GM10266 (cell line): ENCODE measurements at regions not wholly inside any gene's neighbourhood (a gene's known extent, or its start where the extent isn't known, plus 50 kb on each side); places are given as distances from the start of the nearest gene placed in this dataset.

ENCODE experiments used
- DNase-seq: peaks from one replicate; pipeline ENCODE4 v3.0.0; 2012; ENCODE audit errors: extremely low spot score
- TF ChIP-seq, protein P1 (sequence below): IDR thresholded peaks from 2 replicates; pipeline ENCODE4 v1.5.1; 2012; ENCODE audit warnings: mild to moderate bottlenecking, low read depth; ENCODE audit not compliant: control insufficient read depth, insufficient read depth; ENCODE audit errors: missing control alignments

DNA sequence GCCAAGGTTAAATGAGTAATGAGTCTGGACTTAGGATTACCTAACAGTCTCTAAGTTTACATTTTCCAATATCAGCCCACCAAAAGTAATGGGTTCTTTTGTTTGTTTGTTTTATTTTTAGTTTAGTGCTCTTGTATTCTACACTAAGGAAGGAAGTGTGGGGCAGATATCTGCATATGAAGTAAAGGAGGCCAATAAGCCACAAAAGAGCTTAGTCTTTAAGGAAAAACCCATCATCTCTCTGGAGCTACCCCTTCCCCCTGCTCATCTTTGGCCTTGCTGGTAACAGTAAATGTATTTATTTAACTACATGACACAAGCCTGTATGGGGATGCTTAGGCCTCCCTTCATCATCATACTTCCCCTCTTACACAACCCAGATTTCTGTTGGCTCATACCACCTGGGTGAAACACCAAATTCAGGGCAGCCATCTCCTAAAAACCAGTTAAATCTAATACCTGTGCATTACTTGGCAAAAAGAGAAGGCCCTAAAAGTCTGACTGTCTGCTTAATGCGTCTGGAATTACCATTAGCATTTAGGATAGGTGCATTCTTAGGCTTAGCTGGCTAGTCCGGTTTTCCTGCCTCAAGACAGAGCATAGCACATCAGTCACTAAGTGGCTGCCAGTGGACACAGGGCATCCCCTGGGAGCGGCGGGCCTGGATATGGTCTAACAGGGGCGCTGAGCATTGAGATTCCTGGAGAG, 96.8 kb upstream of the ADGRL2 start:
- TF ChIP-seq, protein P1, sequence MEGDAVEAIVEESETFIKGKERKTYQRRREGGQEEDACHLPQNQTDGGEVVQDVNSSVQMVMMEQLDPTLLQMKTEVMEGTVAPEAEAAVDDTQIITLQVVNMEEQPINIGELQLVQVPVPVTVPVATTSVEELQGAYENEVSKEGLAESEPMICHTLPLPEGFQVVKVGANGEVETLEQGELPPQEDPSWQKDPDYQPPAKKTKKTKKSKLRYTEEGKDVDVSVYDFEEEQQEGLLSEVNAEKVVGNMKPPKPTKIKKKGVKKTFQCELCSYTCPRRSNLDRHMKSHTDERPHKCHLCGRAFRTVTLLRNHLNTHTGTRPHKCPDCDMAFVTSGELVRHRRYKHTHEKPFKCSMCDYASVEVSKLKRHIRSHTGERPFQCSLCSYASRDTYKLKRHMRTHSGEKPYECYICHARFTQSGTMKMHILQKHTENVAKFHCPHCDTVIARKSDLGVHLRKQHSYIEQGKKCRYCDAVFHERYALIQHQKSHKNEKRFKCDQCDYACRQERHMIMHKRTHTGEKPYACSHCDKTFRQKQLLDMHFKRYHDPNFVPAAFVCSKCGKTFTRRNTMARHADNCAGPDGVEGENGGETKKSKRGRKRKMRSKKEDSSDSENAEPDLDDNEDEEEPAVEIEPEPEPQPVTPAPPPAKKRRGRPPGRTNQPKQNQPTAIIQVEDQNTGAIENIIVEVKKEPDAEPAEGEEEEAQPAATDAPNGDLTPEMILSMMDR, result no peak

DNA sequence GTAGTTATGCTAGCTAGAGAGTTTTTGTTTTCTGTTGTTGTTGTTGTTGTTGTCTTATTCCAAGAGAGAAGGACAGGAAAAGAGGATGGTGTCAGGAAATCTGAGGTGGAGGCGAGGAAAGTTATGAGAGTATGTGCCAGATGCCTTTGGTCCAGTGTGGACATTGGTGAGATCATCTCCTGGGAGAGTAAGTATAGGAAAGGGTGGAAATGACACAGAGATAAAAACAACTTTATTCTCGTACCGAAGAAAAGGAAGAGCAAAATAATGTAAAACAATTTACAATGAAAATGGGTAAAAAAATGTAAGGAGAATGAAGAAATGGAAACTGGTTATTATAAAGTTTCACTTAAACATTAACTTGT, 97.4 kb upstream of the ADGRL2 start:
- DNase-seq, result no peak
- TF ChIP-seq, protein P1, result no peak

More for the DNA sequence above, 96.8 kb upstream of the ADGRL2 start:
- DNase-seq, result no peak

DNA sequence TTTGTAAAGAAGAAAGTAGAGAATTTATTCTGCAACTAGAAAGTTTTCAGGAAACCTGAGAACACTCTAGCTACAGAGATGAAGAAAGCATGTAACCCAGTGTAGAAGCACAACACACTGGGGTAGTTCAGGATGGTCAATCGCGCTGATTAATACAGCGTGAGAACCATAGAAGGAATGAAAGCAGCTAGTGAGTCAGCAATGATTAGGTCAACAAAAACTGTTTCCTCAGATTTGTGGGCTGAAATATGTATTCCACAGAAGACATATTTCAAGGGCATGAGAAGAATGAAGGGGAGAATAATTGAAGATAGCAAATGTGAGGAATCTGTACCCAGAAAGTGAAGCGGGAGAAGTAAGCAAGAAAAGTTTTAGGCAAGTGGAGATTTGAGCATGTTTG, 97.8 kb upstream of the ADGRL2 start:
- TF ChIP-seq, protein P1, result no peak
- no peak for DNase-seq

- TF ChIP-seq, protein P1, result no peak
- DNase-seq, result no peak
These were observed 98.5 kb upstream of the ADGRL2 start for GRCh38 chr1:81702079-81702715.

DNA sequence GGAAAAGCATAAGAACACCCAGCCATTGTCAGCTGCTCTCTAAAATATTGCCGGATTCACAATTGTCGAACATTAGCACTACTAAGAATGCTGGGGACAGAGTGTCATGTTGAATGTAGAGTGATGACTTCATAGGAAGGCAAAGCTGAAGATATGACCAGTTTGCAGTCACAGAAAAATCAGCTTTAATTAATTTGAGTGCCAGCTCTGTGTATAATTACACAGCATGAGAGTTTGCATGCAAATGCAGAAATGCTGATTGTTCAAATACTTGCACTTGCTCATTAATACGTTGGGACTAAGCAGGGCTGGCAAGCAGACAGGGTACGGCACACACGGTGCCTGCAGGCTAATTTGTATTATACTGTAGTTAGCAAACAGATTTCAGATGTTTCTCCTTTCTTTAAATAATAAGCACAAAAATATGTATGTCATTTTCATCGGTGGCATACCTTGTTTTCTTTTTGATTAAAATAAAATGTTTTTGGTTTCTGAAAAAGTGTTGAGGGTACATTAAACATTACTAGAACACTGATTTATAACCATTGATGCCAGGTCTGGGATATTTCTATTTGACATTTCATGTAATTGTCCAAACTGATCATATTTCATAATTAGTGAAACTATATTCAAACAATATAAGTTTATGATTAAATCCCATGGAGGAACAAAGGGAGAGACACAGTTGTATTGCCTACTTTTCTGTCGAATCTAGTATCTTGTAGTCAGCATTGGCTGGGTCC, 99.8 kb upstream of the ADGRL2 start:
- TF ChIP-seq, protein P1, result no peak
- no peak for DNase-seq

DNA sequence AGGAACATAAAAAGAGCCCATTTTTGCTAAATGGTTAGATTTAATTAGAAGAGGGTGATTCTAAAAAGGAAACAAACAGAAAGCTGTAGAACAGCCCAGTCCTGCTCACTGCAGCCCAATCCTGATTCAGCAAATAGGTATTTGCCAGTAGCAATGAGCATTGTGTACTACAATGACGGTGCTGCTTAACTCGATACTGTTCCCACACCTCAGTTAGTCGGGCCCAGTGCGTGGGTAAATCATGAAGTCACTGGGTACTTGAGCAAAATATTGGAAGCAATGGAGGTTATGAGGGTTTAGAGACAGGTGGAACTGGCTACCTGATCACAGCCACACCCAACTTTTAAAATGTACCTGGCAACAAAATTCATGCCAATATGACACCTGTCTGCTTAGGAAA, 101.5 kb upstream of the ADGRL2 start:
- TF ChIP-seq, protein P1, result no peak
- DNase-seq, result no peak

GRCh38 chr1:81695741-81696140, 105.0 kb upstream of the ADGRL2 start:
- DNase-seq, result no peak
- TF ChIP-seq, protein P1, result no peak
